GM19023 (cell line): ENCODE measurements at regions not wholly inside any gene's neighbourhood (a gene's known extent, or its start where the extent isn't known, plus 50 kb on each side); places are given as distances from the start of the nearest gene placed in this dataset.
"Not testable (repeated sequence)": the region's sequence is repeated elsewhere in the genome, so short reads cannot be mapped to it uniquely, and the experiment has no call there.

Source experiments
- ATAC-seq: cut with Tn5 transposase; IDR thresholded peaks from one replicate; pipeline ENCODE4 v1.9.1; 2021; ENCODE audit warnings: mild to moderate bottlenecking, moderate library complexity; ENCODE audit not compliant: unreplicated experiment

- no peak for ATAC-seq
These were observed 1829.0 kb upstream of the MIR17HG start for GRCh38 chr13:89518289-89519077.

- no peak for ATAC-seq
These were observed 1827.0 kb upstream of the MIR17HG start for GRCh38 chr13:89520468-89520867.

- ATAC-seq: not testable (repeated sequence)
These were observed 1825.8 kb upstream of the MIR17HG start for GRCh38 chr13:89521672-89522071.

- no peak for ATAC-seq
These were observed 1806.1 kb upstream of the MIR17HG start for GRCh38 chr13:89541091-89542030.

GRCh38 chr13:89550938-89551337, 1796.5 kb upstream of the MIR17HG start:
- ATAC-seq: no peak

- ATAC-seq: no peak
These were observed 1792.7 kb upstream of the MIR17HG start for GRCh38 chr13:89554801-89555200.

GRCh38 chr13:89565476-89566100, 1781.9 kb upstream of the MIR17HG start:
- no peak for ATAC-seq

- no peak for ATAC-seq
These were observed 1780.5 kb upstream of the MIR17HG start for GRCh38 chr13:89567025-89567424.

GRCh38 chr13:89568276-89568675, 1779.2 kb upstream of the MIR17HG start:
- ATAC-seq: no peak

- ATAC-seq: no peak
These were observed 1778.7 kb upstream of the MIR17HG start for GRCh38 chr13:89568746-89569145.

- ATAC-seq: no peak
These were observed 1775.8 kb upstream of the MIR17HG start for GRCh38 chr13:89571676-89572075.

GRCh38 chr13:89574077-89574476, 1773.4 kb upstream of the MIR17HG start:
- ATAC-seq: no peak

- ATAC-seq: no peak
These were observed 1770.2 kb upstream of the MIR17HG start for GRCh38 chr13:89577301-89577700.

- ATAC-seq: no peak
These were observed 1763.3 kb upstream of the MIR17HG start for GRCh38 chr13:89584058-89584620.

GRCh38 chr13:89602655-89603054, 1744.8 kb upstream of the MIR17HG start:
- no peak for ATAC-seq

GRCh38 chr13:89603187-89603586, 1744.3 kb upstream of the MIR17HG start:
- ATAC-seq: no peak

- no peak for ATAC-seq
These were observed 1738.2 kb upstream of the MIR17HG start for GRCh38 chr13:89609318-89609717.

- ATAC-seq: no peak
These were observed 1737.2 kb upstream of the MIR17HG start for GRCh38 chr13:89610331-89610730.

- ATAC-seq: no peak
These were observed 1736.6 kb upstream of the MIR17HG start for GRCh38 chr13:89610881-89611280.

GRCh38 chr13:89627996-89628395, 1719.5 kb upstream of the MIR17HG start:
- ATAC-seq: no peak

- ATAC-seq: no peak
These were observed 1718.9 kb upstream of the MIR17HG start for GRCh38 chr13:89628567-89628966.
